ENCODE measurements at regions not wholly inside any gene's neighbourhood (a gene's known extent, or its start where the extent isn't known, plus 50 kb on each side); places are given as distances from the start of the nearest gene placed in this dataset.

DNA sequence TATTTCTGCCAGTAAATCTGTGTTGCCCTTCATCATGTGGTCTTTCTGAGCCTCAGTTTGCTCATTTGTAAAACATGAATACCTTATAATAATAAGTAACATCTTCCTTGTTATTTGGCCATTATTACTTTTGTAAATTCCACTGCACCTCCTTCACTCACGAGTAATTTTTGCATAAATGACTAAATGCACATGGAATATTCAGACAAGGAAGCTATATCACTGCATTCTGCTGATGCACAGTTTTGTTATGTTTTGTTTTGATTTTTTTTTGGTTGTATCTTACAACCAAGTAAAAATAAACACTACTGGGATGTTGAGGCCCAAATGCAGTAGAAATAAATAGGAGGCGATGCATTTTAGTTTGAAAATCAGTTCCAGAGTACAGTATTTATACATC lies 185.3 kb upstream of the POU3F3 start:
- no peak overlapping the region for H3K4me3 ChIP-seq (replicated peaks in 1 of 4; ENCODE audit: control extremely low read depth in 1 of 4, insufficient read depth in 1 of 4, low read depth in 3 of 4, low read length in 4 of 4)
- no peaks in the 10 kb centered on the region for H3K9me3 ChIP-seq (ENCODE audit: control insufficient read depth, insufficient read depth, low read depth, low read length)
- no peaks in the 10 kb centered on the region for H3K79me2 ChIP-seq (ENCODE audit: control insufficient read depth, insufficient read depth, low read length)
- H2AFZ ChIP-seq (ENCODE audit: low read length) = no peak overlapping the region
- H3K27me3 ChIP-seq (ENCODE audit: control insufficient read depth, insufficient read depth, low read length) = no peaks in the 10 kb centered on the region
- H3K4me1 ChIP-seq (ENCODE audit: control insufficient read depth, extremely low read depth, insufficient read depth, low read length) = no peaks in the 10 kb centered on the region
- no peak overlapping the region for H3K9ac ChIP-seq (ENCODE audit: insufficient read depth, low read length)
- no peak overlapping the region for H3K4me2 ChIP-seq (ENCODE audit: extremely low read depth, insufficient read depth, low read length)
- no peaks in the 10 kb centered on the region for H4K20me1 ChIP-seq (ENCODE audit: control insufficient read depth, extremely low read depth, insufficient read depth, low read length)
- no peak for DNase-seq (ENCODE audit: low read depth in 2 of 2)
- TF ChIP-seq, protein P1, sequence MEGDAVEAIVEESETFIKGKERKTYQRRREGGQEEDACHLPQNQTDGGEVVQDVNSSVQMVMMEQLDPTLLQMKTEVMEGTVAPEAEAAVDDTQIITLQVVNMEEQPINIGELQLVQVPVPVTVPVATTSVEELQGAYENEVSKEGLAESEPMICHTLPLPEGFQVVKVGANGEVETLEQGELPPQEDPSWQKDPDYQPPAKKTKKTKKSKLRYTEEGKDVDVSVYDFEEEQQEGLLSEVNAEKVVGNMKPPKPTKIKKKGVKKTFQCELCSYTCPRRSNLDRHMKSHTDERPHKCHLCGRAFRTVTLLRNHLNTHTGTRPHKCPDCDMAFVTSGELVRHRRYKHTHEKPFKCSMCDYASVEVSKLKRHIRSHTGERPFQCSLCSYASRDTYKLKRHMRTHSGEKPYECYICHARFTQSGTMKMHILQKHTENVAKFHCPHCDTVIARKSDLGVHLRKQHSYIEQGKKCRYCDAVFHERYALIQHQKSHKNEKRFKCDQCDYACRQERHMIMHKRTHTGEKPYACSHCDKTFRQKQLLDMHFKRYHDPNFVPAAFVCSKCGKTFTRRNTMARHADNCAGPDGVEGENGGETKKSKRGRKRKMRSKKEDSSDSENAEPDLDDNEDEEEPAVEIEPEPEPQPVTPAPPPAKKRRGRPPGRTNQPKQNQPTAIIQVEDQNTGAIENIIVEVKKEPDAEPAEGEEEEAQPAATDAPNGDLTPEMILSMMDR (conservative IDR thresholded peaks at IDR 0.05 in 1 of 2, IDR thresholded peaks at IDR 0.05 in 1 of 2; ENCODE audit: low read depth in 1 of 2, low read length in 2 of 2) = no peak
- TF ChIP-seq EZH2 (IDR thresholded peaks at IDR 0.05; ENCODE audit: low read length, missing control alignments) = no peak
- H3K36me3 ChIP-seq (ENCODE audit: control insufficient read depth, insufficient read depth, low read length) = no peaks in the 10 kb centered on the region
- no peak overlapping the region for H3K27ac ChIP-seq (ENCODE audit: insufficient read depth, low read length)

DNA sequence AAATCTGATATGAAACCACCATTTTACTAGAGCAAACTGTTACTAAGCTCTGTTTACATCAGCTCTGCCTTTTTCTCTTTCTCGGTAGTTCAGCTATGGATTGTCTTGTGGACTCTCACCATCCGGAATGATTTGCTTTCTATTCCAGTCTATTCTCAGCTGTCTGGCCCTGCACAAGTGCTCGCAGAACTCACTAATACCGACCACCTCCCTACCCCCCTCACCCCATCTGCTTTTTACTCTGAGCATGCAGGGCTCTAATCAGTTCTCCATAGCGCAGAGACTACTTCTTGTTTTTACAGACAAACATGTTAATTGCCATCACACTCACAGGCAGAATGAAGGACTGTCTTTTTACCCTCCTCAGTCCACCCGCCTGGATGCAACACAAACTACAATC lies 180.7 kb upstream of the POU3F3 start:
- H3K27me3 ChIP-seq (ENCODE audit: control insufficient read depth, insufficient read depth, low read length) = no peaks in the 10 kb centered on the region
- TF ChIP-seq EZH2 (IDR thresholded peaks at IDR 0.05; ENCODE audit: low read length, missing control alignments) = no peak
- TF ChIP-seq, protein P1 (conservative IDR thresholded peaks at IDR 0.05 in 1 of 2, IDR thresholded peaks at IDR 0.05 in 1 of 2; ENCODE audit: low read depth in 1 of 2, low read length in 2 of 2) = no peak
- H4K20me1 ChIP-seq (ENCODE audit: control insufficient read depth, extremely low read depth, insufficient read depth, low read length) = no peaks in the 10 kb centered on the region
- H3K9ac ChIP-seq (ENCODE audit: insufficient read depth, low read length) = no peak overlapping the region
- H3K27ac ChIP-seq (ENCODE audit: insufficient read depth, low read length) = no peak overlapping the region
- H2AFZ ChIP-seq (ENCODE audit: low read length) = no peak overlapping the region
- H3K79me2 ChIP-seq (ENCODE audit: control insufficient read depth, insufficient read depth, low read length) = no peaks in the 10 kb centered on the region
- no peak overlapping the region for H3K4me3 ChIP-seq (replicated peaks in 1 of 4; ENCODE audit: control extremely low read depth in 1 of 4, insufficient read depth in 1 of 4, low read depth in 3 of 4, low read length in 4 of 4)
- no peaks in the 10 kb centered on the region for H3K36me3 ChIP-seq (ENCODE audit: control insufficient read depth, insufficient read depth, low read length)
- H3K9me3 ChIP-seq (ENCODE audit: control insufficient read depth, insufficient read depth, low read depth, low read length) = no peaks in the 10 kb centered on the region
- no peak overlapping the region for H3K4me2 ChIP-seq (ENCODE audit: extremely low read depth, insufficient read depth, low read length)
- DNase-seq (ENCODE audit: low read depth in 2 of 2) = no peak
- no peaks in the 10 kb centered on the region for H3K4me1 ChIP-seq (ENCODE audit: control insufficient read depth, extremely low read depth, insufficient read depth, low read length)

DNA sequence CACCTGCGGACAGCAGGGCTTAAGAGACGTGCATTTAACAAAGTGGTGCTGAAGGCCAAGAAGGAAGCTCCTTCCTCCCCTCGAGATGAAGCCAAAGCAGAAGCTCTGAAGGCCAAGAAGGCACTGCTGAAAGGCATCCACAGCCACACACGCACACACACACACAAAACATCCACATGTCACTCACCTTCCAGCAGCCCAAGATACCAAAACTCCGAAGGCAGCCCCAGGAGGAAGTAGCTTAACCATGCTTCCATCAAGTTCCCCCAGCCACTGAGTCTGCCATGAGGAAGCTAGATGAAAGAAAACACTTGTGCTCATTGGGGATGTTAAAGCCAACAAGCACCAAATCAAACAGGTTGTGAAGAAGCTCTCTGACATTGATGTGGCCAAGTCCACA lies 175.7 kb upstream of the POU3F3 start:
- Histone ChIP-seq H3K4me1 (ENCODE audit: control insufficient read depth, extremely low read depth, insufficient read depth, low read length) (no peaks in the 10 kb centered on the region), H2AFZ (ENCODE audit: low read length) (no peak overlapping the region), H3K27ac (ENCODE audit: insufficient read depth, low read length) (no peak overlapping the region), H3K4me2 (ENCODE audit: extremely low read depth, insufficient read depth, low read length) (no peak overlapping the region), H3K79me2 (ENCODE audit: control insufficient read depth, insufficient read depth, low read length) (no peaks in the 10 kb centered on the region), H3K4me3 (replicated peaks in 1 of 4; ENCODE audit: control extremely low read depth in 1 of 4, insufficient read depth in 1 of 4, low read depth in 3 of 4, low read length in 4 of 4) (no peak overlapping the region), H4K20me1 (ENCODE audit: control insufficient read depth, extremely low read depth, insufficient read depth, low read length) (no peaks in the 10 kb centered on the region), H3K9ac (ENCODE audit: insufficient read depth, low read length) (no peak overlapping the region), H3K27me3 (ENCODE audit: control insufficient read depth, insufficient read depth, low read length) (no peaks in the 10 kb centered on the region), H3K9me3 (ENCODE audit: control insufficient read depth, insufficient read depth, low read depth, low read length) (no peaks in the 10 kb centered on the region), H3K36me3 (ENCODE audit: control insufficient read depth, insufficient read depth, low read length) (no peaks in the 10 kb centered on the region)
- TF ChIP-seq, protein P1 (conservative IDR thresholded peaks at IDR 0.05 in 1 of 2, IDR thresholded peaks at IDR 0.05 in 1 of 2; ENCODE audit: low read depth in 1 of 2, low read length in 2 of 2) = no peak
- DNase-seq (ENCODE audit: low read depth in 2 of 2) = no peak

Measured in fibroblast of lung (primary cell).